ENCODE measurements at regions not wholly inside any gene's neighbourhood (a gene's known extent, or its start where the extent isn't known, plus 50 kb on each side); places are given as distances from the start of the nearest gene placed in this dataset.

- TF ChIP-seq RAD21 (IDR thresholded peaks at IDR 0.05; ENCODE audit: low read depth) (no peak), POLR2A (IDR thresholded peaks at IDR 0.05; ENCODE audit: borderline replicate concordance, extremely low read depth, insufficient read depth, insufficient read length) (no peak), ZNF274 (IDR thresholded peaks at IDR 0.05; ENCODE audit: low read depth, low read length) (no peak), ZBTB33 (IDR thresholded peaks at IDR 0.05; ENCODE audit: extremely low read depth, insufficient replicate concordance, low read length) (no peak), MAX (IDR thresholded peaks at IDR 0.05) (no peak), FOSL1 (IDR thresholded peaks at IDR 0.05; ENCODE audit: low read depth) (no peak), YY1 (IDR thresholded peaks at IDR 0.05; ENCODE audit: extremely low read depth, insufficient replicate concordance, low read depth, low read length) (no peak), CTCF (IDR thresholded peaks at IDR 0.05 in 2 of 3, conservative IDR thresholded peaks at IDR 0.05 in 1 of 3; ENCODE audit: borderline replicate concordance in 1 of 3, insufficient read depth in 1 of 3, low read depth in 2 of 3, low read length in 2 of 3) (no peak), POLR2AphosphoS5 (IDR thresholded peaks at IDR 0.05; ENCODE audit: low read depth, low read length) (no peak), EZH2phosphoT487 (IDR thresholded peaks at IDR 0.05; ENCODE audit: borderline replicate concordance) (no peak), TCF7L2 (IDR thresholded peaks at IDR 0.05; ENCODE audit: borderline replicate concordance, extremely low read depth, insufficient read depth, insufficient read length) (no peak), EZH2 (IDR thresholded peaks at IDR 0.05) (no peak)
- TF ChIP-seq, protein P1, sequence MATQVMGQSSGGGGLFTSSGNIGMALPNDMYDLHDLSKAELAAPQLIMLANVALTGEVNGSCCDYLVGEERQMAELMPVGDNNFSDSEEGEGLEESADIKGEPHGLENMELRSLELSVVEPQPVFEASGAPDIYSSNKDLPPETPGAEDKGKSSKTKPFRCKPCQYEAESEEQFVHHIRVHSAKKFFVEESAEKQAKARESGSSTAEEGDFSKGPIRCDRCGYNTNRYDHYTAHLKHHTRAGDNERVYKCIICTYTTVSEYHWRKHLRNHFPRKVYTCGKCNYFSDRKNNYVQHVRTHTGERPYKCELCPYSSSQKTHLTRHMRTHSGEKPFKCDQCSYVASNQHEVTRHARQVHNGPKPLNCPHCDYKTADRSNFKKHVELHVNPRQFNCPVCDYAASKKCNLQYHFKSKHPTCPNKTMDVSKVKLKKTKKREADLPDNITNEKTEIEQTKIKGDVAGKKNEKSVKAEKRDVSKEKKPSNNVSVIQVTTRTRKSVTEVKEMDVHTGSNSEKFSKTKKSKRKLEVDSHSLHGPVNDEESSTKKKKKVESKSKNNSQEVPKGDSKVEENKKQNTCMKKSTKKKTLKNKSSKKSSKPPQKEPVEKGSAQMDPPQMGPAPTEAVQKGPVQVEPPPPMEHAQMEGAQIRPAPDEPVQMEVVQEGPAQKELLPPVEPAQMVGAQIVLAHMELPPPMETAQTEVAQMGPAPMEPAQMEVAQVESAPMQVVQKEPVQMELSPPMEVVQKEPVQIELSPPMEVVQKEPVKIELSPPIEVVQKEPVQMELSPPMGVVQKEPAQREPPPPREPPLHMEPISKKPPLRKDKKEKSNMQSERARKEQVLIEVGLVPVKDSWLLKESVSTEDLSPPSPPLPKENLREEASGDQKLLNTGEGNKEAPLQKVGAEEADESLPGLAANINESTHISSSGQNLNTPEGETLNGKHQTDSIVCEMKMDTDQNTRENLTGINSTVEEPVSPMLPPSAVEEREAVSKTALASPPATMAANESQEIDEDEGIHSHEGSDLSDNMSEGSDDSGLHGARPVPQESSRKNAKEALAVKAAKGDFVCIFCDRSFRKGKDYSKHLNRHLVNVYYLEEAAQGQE (IDR thresholded peaks at IDR 0.05; ENCODE audit: low read depth): no peak
These were observed 158.1 kb upstream of the RFLNA start for GRCh38 chr12:124136796-124137195.
